GM12873 (cell line): ENCODE measurements at regions not wholly inside any gene's neighbourhood (a gene's known extent, or its start where the extent isn't known, plus 50 kb on each side); places are given as distances from the start of the nearest gene placed in this dataset.

Experiments
- TF ChIP-seq, protein P1 (sequence below): IDR thresholded peaks from 2 replicates; pipeline ENCODE4 v1.5.1; 2012; ENCODE audit warnings: low read depth, mild to moderate bottlenecking, moderate library complexity, low read length, control low read depth; ENCODE audit not compliant: insufficient read depth; ENCODE audit errors: missing control alignments

- TF ChIP-seq, protein P1, sequence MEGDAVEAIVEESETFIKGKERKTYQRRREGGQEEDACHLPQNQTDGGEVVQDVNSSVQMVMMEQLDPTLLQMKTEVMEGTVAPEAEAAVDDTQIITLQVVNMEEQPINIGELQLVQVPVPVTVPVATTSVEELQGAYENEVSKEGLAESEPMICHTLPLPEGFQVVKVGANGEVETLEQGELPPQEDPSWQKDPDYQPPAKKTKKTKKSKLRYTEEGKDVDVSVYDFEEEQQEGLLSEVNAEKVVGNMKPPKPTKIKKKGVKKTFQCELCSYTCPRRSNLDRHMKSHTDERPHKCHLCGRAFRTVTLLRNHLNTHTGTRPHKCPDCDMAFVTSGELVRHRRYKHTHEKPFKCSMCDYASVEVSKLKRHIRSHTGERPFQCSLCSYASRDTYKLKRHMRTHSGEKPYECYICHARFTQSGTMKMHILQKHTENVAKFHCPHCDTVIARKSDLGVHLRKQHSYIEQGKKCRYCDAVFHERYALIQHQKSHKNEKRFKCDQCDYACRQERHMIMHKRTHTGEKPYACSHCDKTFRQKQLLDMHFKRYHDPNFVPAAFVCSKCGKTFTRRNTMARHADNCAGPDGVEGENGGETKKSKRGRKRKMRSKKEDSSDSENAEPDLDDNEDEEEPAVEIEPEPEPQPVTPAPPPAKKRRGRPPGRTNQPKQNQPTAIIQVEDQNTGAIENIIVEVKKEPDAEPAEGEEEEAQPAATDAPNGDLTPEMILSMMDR: no peak
Observed at GRCh38 chr7:63067897-63068585, 930.6 kb upstream of the ZNF722 start.

- TF ChIP-seq, protein P1: no peak
Observed at GRCh38 chr7:63070696-63071095, 928.0 kb upstream of the ZNF722 start.

GRCh38 chr7:63071396-63071795 is 927.3 kb upstream of the ZNF722 start:
- TF ChIP-seq, protein P1: no peak

DNA sequence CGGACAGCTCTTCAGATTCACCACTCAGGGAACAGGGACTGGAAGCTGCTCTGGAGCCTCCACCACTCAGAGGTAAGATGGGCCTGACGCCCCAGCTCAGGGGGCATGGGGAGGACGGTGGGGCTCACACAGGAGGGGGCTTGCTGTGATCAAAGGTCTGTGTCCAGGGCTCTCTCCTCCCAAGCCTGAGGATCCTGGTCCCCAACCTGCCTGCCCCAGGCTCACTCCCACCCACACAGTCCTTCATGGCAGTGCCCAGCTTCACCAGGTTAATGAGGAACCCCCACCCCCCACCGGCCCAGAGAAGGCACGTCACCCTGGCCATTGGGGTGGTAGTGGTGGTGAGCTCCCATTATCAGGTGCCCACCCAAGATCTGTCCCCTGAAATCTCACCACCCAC is 926.7 kb upstream of the ZNF722 start:
- TF ChIP-seq, protein P1: no peak

GRCh38 chr7:63072806-63073205 is 925.8 kb upstream of the ZNF722 start:
- TF ChIP-seq, protein P1: no peak

GRCh38 chr7:63073286-63073685 is 925.4 kb upstream of the ZNF722 start:
- TF ChIP-seq, protein P1: no peak

GRCh38 chr7:63073736-63074135 is 924.9 kb upstream of the ZNF722 start:
- TF ChIP-seq, protein P1: no peak

DNA sequence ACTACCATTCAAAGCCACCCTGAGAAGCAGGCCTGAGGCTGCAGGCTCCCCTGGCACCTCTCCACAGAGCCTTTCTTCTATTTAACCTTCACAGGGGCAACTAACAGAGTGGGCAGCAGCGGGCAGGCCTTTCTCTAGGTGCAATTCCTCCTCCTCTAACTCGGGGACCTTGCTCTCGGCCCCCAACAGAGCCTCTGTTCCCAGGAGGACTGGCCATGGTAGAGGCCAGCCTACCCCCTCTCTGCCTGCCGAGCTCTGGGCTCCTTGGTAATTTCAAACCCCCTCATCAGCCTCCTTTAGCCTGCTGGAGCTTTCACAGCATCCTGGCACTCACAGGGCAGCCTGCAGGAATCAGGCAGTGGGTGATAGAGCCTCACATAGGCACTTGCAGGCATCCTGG is 920.8 kb upstream of the ZNF722 start:
- TF ChIP-seq, protein P1: no peak
